Ishikawa (cell line): ENCODE measurements at regions not wholly inside any gene's neighbourhood (a gene's known extent, or its start where the extent isn't known, plus 50 kb on each side); places are given as distances from the start of the nearest gene placed in this dataset.

ENCODE experiments used
- CEBPB ChIP-seq: IDR thresholded peaks from 2 replicates; pipeline ENCODE4 v1.6.1; 2012
- CREB1 ChIP-seq: IDR thresholded peaks from 2 replicates; pipeline ENCODE4 v1.6.1; 2012; ENCODE audit warnings: low read depth
- EP300 ChIP-seq: IDR thresholded peaks from 2 replicates; pipeline ENCODE4 v1.6.1; 2012; ENCODE audit warnings: borderline replicate concordance
- FOXM1 ChIP-seq: IDR thresholded peaks from 2 replicates; pipeline ENCODE4 v1.6.1; 2012; ENCODE audit warnings: low read depth, borderline replicate concordance
- NFIC ChIP-seq: IDR thresholded peaks from 2 replicates; pipeline ENCODE4 v1.6.1; 2012
- RAD21 ChIP-seq: IDR thresholded peaks from 2 replicates; pipeline ENCODE4 v1.6.1; 2012; ENCODE audit warnings: low read depth
- TAF1 ChIP-seq: IDR thresholded peaks from 2 replicates; pipeline ENCODE4 v1.6.1; 2012; ENCODE audit warnings: low read depth, mild to moderate bottlenecking
- TCF12 ChIP-seq: IDR thresholded peaks from 2 replicates; pipeline ENCODE4 v1.6.1; 2012; ENCODE audit warnings: low read depth
- TEAD4 ChIP-seq: IDR thresholded peaks from 2 replicates; pipeline ENCODE4 v1.6.1; 2012
- YY1 ChIP-seq: IDR thresholded peaks from 2 replicates; pipeline ENCODE4 v1.6.1; 2012; ENCODE audit warnings: low read depth
- ZBTB7A ChIP-seq: IDR thresholded peaks from 2 replicates; pipeline ENCODE4 v1.6.1; 2012; ENCODE audit warnings: low read depth
- TF ChIP-seq, protein P1 (sequence below): IDR thresholded peaks from 2 replicates; pipeline ENCODE4 v1.6.1; 2012

DNA sequence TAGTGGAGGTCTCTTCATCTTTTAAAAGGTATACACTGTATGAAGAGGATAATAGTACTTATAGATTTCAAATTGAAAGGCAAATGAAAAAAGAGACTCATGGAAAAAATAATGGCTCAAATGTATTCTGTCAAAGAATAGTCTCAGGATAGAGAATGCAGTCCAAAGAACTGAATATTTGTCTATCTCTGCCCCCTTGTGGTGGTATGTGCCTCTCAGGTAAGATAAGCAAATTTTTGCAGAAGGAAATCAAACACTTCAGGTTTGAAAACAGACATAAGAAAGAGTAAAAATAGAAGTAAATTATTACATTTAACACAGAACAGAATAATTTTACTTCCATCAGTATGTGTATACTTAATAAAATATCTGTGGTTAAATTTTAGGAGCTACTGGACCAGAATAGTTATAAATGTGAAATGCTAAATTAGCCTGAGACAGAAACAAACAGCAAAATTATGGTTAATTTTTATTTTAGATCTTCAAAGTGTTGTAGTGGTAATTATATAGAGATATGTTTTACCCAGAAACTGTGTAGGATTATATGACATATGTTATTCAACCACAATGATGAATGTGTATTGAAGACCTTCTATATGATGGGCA lies 164.4 kb upstream of the PALMD start:
- TF ChIP-seq NFIC (no peak), ZBTB7A (no peak), FOXM1 (no peak), TAF1 (no peak), CREB1 (no peak), CEBPB (no peak), YY1 (no peak), TEAD4 (peak; percentile 55), RAD21 (peak; percentile 83), EP300 (no peak), TCF12 (no peak)
- TF ChIP-seq, protein P1, sequence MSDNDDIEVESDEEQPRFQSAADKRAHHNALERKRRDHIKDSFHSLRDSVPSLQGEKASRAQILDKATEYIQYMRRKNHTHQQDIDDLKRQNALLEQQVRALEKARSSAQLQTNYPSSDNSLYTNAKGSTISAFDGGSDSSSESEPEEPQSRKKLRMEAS = no peak
